AG04449 (cell line): ENCODE measurements at regions not wholly inside any gene's neighbourhood (a gene's known extent, or its start where the extent isn't known, plus 50 kb on each side); places are given as distances from the start of the nearest gene placed in this dataset.

Experiments used
- CTCF ChIA-PET: fragments of 350-600 bp; formaldehyde crosslinking; extraction: SDS; loops from one replicate; lab custom pipeline; 2021; ENCODE audit warnings: antibody characterized with exemption; lab: Yijun Ruan, JAX
- POLR2A ChIA-PET: fragments of 400-600, 350-600 bp; formaldehyde crosslinking; extraction: SDS; loops from one replicate; lab custom pipeline; 2020; ENCODE audit warnings: antibody characterized with exemption, inconsistent platforms; lab: Yijun Ruan, JAX
- DNase-seq: peaks from one replicate; pipeline ENCODE4 v3.0.0-alpha.2; 2010; ENCODE audit warnings: low read depth, low spot score
- H3K4me3 ChIP-seq: 2 replicates; pipeline ENCODE4 v1.5.1; 2011; ENCODE audit warnings: low read depth, mild to moderate bottlenecking, control low read depth, low read length
- CTCF ChIP-seq: IDR thresholded peaks from one replicate; pipeline ENCODE4 v1.5.1; 2011; ENCODE audit warnings: mild to moderate bottlenecking, moderate library complexity, low read length, control low read depth, inconsistent platforms; ENCODE audit not compliant: insufficient read depth; ENCODE audit errors: missing control alignments

- POLR2A ChIA-PET, result no interaction called here
- H3K4me3 ChIP-seq, result no peak overlapping the region
- no peak for DNase-seq
- TF ChIP-seq CTCF, result no peak
- CTCF ChIA-PET, result no interaction called here
These were observed 66.9 kb upstream of the ATF7IP2 start for GRCh38 chr16:10318798-10319500.

GRCh38 chr16:10321407-10322387 is 64.2 kb upstream of the ATF7IP2 start:
- TF ChIP-seq CTCF, result no peak
- ChIA-PET CTCF (no interaction called here), POLR2A (no interaction called here)
- no peak overlapping the region for H3K4me3 ChIP-seq
- DNase-seq, result no peak

- H3K4me3 ChIP-seq, result no peak overlapping the region
- no peak for DNase-seq
- CTCF ChIA-PET, result interaction anchor here (0.6 kb wide), 1 partner anchor 426 kb away, joined by 3 read pairs; no protein-coding TSS in a partner anchor
- no peak for TF ChIP-seq CTCF
- POLR2A ChIA-PET, result no interaction called here
These were observed 62.9 kb upstream of the ATF7IP2 start for GRCh38 chr16:10322723-10323527.

GRCh38 chr16:10323528-10323869 is 62.4 kb upstream of the ATF7IP2 start:
- TF ChIP-seq CTCF, result no peak
- ChIA-PET CTCF (no interaction called here), POLR2A (no interaction called here)
- H3K4me3 ChIP-seq, result no peak overlapping the region
- no peak for DNase-seq

- TF ChIP-seq CTCF, result no peak
- POLR2A ChIA-PET, result no interaction called here
- CTCF ChIA-PET, result no interaction called here
- no peak for DNase-seq
- H3K4me3 ChIP-seq, result no peak overlapping the region
These were observed 61.7 kb upstream of the ATF7IP2 start for GRCh38 chr16:10324210-10324609.
